A549 (cell line): ENCODE measurements at regions not wholly inside any gene's neighbourhood (a gene's known extent, or its start where the extent isn't known, plus 50 kb on each side); places are given as distances from the start of the nearest gene placed in this dataset.

ENCODE experiments used
- CTCF ChIP-seq: fragments of >200 bp; sonication (Bioruptor Twin); formaldehyde crosslinking; IDR thresholded peaks from 3 replicates; pipeline ENCODE4 v1.5.1; 2016
- FOSL2 ChIP-seq, 2 experiments: fragments of 450-650 bp in 1 of 2; fragments of >200 bp in 1 of 2; sonication (Bioruptor Twin) in 1 of 2; formaldehyde crosslinking; IDR thresholded peaks; 2 replicates each; pipeline versions ENCODE4 v1.5.0 to v1.6.1; 2016 to 2020; ENCODE audit warnings: mild to moderate bottlenecking in 1 of 2, moderate library complexity in 1 of 2
- POLR2A ChIP-seq: IDR thresholded peaks from 2 replicates; pipeline ENCODE4 v1.6.1; 2012; ENCODE audit warnings: mild to moderate bottlenecking, low read length
- TF ChIP-seq, protein P1 (sequence below): fragments of 200-600 bp; sonication (generic); IDR thresholded peaks from 2 replicates; pipeline ENCODE4 v1.6.1; 2016; ENCODE audit warnings: antibody characterized with exemption, mild to moderate bottlenecking, moderate library complexity

- TF ChIP-seq CTCF (no peak), POLR2A (no peak), FOSL2 (IDR thresholded peaks at IDR 0.05) (no peak), FOSL2 (CRISPR knock-in tag; IDR thresholded peaks at IDR 0.05) (no peak)
- TF ChIP-seq, protein P1, sequence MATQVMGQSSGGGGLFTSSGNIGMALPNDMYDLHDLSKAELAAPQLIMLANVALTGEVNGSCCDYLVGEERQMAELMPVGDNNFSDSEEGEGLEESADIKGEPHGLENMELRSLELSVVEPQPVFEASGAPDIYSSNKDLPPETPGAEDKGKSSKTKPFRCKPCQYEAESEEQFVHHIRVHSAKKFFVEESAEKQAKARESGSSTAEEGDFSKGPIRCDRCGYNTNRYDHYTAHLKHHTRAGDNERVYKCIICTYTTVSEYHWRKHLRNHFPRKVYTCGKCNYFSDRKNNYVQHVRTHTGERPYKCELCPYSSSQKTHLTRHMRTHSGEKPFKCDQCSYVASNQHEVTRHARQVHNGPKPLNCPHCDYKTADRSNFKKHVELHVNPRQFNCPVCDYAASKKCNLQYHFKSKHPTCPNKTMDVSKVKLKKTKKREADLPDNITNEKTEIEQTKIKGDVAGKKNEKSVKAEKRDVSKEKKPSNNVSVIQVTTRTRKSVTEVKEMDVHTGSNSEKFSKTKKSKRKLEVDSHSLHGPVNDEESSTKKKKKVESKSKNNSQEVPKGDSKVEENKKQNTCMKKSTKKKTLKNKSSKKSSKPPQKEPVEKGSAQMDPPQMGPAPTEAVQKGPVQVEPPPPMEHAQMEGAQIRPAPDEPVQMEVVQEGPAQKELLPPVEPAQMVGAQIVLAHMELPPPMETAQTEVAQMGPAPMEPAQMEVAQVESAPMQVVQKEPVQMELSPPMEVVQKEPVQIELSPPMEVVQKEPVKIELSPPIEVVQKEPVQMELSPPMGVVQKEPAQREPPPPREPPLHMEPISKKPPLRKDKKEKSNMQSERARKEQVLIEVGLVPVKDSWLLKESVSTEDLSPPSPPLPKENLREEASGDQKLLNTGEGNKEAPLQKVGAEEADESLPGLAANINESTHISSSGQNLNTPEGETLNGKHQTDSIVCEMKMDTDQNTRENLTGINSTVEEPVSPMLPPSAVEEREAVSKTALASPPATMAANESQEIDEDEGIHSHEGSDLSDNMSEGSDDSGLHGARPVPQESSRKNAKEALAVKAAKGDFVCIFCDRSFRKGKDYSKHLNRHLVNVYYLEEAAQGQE = no peak
These were observed 261.9 kb downstream of the HHIPL2 start for GRCh38 chr1:222286011-222286410.
